ENCODE measurements at regions not wholly inside any gene's neighbourhood (a gene's known extent, or its start where the extent isn't known, plus 50 kb on each side); places are given as distances from the start of the nearest gene placed in this dataset.
"Not testable (repeated sequence)": the region's sequence is repeated elsewhere in the genome, so short reads cannot be mapped to it uniquely, and the experiment has no call there.

DNA sequence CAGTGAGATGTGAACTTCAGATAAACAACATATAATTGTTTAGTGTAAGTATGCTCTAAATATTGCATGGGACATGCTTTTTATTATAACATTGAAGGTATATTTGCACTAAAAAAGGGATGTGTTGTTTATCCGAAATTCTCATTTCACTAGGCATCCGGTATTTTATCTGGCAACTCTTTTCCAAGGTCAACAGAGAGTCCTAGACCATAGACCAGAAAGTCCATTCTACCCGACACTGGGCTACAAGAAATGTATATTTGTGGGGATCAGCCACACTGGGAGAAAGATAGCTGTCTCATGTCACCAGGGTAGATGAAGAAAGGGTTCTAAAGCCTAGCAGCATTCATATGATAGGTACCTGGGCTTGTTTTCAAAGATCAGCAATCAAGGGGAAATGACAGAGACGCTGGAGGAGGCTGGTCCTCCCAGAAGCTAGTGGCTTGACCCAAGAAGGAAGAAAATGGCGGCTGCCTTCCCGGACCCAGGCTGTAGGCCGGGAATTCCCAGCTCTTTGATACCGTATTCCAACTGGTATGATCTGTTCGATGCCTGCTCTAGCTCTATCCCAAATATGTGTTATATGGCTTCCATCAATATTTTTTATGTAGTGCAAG, 161.1 kb upstream of the IRF2BP2 start:
- DNase-seq = no peak

DNA sequence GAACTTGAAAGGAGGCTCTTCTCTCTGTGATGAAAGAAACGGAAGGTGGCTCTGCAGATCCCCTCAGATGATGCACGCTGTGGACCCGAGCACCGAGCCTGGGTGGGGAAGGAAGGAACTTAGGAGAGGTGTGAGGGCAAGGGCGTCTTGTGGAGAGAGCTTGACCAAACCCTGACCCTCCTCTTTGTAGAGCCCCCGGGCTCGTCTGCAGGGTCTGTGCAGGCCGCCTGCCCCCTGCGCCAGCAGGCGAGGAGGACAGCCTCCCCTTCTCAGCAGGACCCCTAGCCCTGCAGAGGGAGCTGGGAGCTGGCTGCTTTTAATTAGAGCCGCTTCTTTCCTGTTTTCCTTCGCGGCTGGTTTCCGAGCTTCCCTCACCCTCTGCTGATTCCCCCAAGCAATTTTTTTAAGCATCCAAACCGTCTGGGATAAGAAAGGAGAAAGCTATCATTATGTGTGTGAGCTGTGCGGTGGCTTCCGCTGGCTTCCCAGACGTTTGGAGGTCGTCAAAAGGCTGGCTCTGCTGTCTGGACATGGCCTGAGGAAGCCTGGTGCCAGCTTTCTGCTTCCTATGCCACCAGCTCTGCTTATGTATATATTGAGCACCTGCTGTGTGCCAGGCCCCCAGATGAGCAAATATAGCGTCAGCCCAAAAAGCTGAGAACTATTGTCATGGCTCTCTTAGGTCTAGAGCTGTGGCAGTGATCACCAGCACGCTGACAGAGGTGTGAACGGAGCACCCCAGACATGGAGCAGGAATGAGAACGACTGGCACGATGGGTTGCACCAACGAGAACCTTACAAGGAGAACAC, 160.2 kb upstream of the IRF2BP2 start:
- DNase-seq = no peak

DNA sequence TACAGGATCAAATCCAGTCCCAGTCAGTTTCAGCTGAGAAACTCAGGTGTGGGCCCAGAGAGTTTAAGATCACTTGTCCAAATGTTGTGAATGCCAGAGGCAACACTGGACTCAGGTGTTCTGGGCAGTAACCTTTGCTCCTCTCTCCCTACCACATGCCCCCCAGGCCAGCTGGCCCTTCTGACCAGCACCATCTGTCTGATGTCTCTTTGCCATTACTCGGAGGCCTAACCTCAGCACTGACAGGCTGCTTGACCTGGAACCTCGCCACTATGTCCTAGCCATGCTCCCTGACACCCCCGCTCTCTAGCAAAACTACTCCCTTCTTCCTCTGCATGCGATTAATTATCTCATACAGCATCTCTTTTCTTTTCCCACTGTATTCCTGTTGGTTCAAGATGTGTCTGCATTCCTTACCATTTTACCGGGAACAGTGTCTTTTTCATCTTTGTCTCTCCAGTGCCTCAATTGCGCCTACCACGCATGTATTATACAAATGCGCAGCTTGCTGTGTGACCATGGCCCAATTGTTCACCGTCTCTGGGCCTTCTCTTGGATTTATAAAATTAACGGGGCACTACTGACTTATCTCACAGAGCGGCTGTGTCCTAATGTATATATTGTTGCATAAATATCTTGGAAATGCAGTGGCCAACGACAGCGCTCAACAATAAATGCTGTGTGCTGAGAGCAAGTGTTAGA, 159.5 kb upstream of the IRF2BP2 start:
- DNase-seq = no peak

DNA sequence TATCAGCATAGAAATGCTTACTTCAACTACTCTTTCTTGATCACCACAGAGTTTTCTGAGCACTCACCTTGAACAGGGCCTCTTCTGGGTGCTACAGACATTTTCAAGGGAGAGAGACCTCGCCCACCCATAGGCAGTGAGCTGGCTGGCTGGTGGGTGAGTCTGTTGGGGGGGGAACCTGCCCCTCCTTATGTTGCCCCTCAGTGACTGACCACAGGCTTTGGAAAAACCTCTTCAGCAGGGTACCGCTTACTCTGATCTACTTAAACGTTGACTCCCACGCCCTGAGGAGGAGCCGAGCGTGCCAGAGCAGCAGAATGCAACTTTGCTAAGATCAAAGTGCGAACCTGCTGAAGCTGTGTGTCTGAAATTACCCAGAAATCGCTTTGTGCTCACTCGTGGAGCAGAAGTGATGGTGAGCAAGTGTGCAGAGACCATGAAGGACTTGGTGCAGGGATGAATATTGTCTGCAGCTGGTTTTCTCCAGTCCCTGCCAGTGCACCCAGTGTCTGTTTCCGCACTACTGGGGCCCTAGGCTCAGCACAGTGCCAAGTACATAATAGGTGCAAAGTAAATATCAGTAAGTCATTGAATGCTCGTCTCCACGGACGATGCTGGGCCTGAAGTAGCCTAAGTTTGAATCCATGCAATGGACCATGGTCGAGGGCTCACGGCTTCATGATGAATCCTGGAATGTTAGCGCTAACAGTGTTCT, 158.7 kb upstream of the IRF2BP2 start:
- no peak for DNase-seq

DNA sequence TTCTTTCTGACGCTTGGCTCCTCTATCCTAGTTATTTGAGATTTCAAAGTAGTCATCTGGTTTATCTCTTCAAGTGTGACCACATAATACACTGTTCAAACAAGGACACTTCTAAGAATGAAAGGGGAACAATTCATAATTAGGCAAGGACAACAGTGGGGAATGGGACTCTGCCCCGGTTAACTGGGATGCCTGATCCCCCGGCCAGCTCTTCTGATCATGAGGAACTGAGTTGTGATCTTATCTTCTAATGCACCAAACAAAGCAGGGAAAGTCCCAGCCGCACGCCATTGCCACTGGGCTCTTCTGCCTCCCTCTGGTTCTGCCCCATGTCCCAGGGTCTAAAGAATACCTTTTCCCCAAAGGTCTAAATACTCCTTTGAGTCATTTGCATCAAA, 158.2 kb upstream of the IRF2BP2 start:
- no peak for DNase-seq

DNA sequence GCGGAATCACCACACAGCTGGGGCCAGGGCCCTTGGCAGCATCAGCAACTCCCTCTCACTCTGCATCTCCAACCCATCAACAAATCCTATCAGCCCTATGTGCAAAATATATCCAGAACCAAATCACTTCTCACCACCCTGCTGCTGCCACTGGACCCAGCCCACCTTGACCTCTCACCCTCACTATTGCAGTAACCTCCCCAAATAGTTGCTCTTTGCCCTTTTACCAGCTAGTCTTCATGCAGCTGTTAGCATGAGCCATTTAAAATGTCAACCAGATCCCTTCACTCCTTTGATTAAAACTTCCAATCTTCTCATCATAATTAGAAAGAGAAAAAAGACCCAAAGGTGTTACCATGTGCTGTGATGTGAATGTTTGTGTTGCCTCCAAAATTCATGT, 155.7 kb upstream of the IRF2BP2 start:
- DNase-seq = no peak

DNA sequence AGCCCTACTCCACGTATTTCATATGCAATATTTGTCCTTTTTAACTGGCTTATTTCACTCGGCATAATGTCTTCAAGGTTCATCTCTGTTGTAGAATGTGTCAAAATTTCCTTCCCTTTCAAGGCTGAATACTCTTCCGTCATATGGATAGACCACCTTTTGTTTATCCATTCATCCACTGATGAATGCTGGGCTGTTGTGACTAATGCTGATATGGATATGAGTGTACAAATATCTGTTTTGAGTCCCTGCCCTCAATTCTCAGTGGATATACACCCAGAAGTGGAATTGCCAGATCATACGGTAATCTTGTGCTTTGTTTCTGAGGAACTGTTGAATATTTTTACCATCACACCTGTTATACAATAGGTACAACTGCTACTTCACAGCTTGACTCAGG, 155.2 kb upstream of the IRF2BP2 start:
- no peak for DNase-seq

DNA sequence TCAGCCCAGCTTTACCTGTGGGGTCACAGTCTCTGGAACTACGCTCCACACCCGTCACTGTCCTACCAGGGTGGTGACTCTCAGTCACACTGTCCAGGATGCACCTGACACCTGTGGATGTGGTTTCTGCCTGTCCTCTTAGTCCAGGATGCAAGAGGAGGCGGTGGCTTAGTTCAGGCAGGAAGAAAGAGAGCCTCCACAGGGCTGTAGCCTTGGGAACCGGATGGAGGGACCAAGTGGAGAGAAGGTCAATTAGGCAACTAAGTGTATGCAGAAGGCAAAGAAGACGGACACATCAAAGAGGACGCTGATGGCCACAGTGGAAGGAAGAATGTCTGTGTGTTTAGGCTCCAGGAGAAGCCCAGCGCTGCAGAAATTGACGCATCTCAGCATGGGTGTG, 153.9 kb upstream of the IRF2BP2 start:
- no peak for DNase-seq

DNA sequence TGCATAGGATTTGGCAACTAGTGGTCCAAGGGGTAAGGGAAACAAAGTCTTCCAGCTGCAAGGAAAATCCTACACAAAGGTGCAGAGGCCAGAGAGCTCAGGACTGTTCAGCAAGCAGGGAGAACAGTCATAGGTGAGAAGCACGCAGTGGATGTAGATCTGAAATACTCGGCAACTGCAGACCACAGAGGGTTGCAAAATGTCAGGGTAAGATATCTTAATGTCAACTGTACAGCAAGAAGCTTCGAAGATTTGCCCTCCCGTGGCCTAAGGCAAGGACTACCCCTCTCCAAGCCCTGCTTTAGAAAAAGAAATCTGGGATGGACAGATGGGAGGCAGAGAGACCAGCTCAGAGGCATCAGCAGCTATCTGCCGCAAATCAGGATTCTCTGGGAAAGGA, 153.4 kb upstream of the IRF2BP2 start:
- no peak for DNase-seq

DNA sequence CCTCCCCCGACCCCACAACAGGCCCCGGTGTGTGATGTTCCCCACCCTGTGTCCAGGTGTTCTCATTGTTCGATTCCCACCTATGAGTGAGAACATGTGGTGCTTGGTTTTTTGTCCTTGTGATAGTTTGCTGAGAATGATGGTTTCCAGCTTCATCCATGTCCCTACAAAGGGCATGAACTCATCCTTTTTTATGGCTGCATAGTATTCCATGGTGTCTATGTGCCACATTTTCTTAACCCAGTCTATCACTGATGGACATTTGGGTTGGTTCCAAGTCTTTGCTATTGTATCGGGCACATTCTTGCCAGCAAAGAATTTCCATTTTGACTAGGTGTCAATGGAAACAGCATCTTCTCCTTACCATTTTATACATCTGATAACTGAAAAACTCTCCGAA, 152.1 kb upstream of the IRF2BP2 start:
- DNase-seq = not testable (repeated sequence)

DNA sequence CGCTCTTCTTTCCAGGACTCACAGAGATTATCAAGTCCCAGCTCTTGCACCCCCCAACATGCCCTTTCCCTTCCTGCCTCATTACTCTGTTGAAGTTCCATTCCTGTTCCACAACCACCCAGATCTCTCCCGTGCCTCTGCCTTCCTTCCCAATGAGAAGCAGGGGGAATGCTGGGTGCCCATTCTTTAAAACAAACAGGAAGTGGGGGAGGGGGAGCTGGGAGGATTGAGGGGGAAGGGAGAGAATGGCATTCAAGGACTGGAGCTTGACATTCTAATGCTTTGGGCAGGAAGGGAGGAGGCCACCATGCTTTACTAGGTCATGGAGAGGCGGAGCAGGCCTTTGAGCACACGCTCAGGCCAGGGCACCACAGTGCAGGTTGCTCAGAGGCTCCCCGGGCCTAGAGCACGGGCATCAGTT, 150.3 kb upstream of the IRF2BP2 start:
- DNase-seq = no peak

DNA sequence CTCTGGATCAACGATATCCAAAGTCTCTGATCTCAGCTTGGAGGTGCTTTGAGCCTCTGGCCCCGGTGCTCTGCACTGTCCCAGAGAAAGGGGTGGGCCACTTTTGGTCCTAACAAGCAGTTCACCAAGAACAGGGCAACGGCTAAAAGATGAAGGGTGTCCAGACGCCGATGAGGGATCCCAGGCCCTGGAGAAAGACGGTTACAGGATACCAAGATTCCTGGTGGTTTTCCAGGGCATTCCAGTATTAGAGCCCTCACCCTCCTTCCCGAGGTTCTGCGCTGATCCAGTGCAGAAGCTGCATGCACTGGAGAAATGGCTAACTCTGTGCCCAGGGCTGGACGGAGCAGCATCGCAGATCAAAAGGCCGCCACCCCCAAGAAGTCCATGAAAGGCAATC, 149.9 kb upstream of the IRF2BP2 start:
- no peak for DNase-seq

DNA sequence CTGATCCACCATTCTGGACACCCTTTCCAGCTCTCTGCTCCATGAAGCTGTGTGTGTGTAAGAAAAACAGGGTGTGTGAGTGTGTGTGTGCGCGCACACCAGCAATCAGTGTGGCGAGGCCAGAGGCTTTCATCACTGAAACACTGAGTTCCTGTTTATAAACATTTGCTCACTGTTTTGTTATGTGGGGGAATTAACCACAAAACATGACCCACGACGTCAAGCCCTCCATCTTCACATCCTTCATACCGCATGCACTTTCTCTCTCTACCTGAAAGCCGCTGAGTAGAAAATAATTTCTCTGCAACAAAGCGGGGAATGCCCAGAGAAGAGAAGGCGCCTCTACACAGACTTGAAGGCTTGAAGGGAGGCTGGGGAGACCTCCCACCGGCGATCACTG, 148.9 kb upstream of the IRF2BP2 start:
- DNase-seq = peak; percentile 23

DNA sequence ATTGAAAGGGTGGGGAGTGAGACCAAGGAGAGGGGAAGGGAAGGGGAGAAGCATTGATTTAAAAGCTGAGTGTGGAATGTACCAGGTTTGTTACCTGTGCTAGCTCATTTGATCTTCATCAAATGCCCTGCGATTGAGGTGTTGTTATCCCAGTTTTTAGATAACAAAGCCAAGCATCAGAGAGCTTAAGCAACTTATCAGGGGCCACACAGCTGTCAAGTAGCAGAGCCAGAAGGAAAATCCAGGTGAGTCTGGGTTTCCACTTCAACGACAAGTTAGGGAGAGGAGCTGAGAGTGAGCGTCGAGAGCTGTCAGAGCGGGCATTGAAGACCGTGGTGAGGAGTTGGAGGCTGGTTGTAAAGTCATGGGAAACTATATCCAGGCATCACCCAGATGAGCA, 146.9 kb upstream of the IRF2BP2 start:
- DNase-seq = no peak

DNA sequence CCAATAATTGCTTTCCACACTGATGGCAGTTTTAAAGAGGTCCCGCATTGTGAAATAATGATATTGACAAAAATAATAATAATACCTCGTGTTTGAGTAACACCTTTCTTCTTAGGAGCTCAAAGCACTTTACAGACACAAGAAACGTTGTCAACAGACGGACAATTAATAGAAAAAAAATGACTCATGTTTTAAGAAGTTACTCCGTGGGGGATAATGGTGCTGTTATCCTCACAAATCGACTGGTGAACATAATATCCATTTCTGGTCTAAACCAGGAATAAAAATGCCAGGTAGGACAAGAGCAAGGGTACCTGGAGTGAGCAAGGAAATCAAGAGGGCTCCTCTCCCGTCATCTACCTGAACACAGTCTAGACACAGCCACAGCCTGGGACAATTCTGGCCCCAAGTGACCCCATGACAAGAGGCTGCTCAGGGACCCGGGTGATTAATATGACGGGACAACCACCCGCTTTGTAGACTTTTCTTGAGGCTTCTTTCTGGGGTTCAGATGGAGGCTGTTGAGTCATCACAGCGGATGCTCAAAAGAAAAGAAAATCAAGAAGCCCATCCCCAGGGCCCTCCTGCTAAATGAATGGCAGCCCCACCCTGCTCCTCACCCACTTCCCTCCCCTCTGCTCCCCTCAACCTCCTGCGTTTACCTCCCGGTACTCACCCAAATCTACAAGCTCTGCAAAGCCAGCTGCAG, 146.2 kb upstream of the IRF2BP2 start:
- DNase-seq = no peak

DNA sequence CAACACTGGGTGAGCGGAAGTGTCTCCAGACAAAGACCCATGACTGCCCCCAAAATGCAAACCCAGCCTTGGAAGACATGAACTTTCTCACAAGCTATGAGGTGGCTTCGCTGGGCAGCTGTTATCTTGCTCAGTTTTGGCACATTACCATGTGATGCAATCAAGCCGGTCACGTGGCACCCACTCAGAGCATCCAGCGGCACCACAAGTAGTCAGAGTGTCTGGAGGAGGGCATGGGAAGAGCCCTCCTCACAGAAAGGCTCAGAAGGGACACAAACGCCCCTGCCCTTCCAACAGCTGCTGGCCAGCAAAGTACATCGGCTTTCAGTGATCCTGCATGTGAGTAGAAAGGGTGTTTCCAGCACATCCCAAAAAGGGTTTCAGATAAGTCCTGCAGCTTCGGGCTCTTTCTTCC, 145.5 kb upstream of the IRF2BP2 start:
- no peak for DNase-seq

DNA sequence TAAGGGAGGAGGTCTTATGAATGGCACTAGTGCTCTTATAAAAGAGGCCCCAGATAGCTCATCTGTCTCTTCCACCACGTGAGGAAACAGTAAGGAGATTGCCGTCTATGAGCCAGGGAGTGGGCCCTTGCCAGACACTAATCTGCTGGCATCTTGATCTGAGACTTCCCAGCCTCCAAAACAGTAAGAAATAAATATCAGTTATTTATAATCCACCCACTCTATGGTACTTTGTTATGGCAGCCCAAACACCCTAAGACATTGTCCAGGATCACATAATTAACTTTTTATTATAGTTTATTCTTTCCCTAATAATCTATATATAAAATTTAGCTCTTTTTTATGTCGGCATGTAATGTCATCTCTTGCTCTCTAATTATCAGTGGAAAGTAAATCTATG, 144.0 kb upstream of the IRF2BP2 start:
- DNase-seq = no peak

DNA sequence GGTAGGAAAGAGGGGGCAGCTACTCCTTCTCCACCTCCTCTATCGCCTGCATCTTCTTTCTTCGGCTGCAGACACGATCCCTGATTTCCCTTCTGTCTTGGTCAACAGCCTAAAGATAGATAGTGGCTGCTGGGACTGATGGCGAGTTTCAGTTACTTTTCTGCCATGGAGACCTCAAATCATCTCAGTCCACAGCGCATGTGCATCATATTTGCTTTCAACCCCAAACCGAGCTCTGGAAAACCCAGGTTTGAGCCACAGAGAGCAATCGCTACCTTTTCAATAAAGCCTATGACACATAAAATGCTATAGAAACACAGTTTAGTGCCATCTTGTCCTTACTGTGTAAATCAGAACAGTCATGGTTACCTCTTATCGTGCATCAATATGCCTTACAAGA, 142.9 kb upstream of the IRF2BP2 start:
- DNase-seq = no peak

DNA sequence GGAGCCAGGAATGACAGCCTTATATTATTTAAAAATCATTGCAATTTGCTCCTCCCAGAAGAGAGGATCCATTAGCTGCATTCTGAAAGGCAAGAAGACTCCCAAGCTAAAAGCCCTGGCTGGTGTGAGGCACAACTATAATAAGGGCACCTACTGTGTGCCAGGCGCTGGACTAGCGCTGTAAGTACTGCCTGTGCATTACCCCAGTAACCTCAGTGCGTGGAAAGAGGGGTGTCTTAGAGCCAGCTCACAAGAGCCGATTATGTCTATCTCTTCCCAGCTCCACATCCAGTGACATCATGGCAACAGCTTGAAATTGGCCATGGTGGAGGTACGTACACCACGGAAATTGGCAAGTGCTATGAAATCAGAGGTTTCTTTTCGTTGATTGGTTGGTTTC, 141.7 kb upstream of the IRF2BP2 start:
- no peak for DNase-seq

DNA sequence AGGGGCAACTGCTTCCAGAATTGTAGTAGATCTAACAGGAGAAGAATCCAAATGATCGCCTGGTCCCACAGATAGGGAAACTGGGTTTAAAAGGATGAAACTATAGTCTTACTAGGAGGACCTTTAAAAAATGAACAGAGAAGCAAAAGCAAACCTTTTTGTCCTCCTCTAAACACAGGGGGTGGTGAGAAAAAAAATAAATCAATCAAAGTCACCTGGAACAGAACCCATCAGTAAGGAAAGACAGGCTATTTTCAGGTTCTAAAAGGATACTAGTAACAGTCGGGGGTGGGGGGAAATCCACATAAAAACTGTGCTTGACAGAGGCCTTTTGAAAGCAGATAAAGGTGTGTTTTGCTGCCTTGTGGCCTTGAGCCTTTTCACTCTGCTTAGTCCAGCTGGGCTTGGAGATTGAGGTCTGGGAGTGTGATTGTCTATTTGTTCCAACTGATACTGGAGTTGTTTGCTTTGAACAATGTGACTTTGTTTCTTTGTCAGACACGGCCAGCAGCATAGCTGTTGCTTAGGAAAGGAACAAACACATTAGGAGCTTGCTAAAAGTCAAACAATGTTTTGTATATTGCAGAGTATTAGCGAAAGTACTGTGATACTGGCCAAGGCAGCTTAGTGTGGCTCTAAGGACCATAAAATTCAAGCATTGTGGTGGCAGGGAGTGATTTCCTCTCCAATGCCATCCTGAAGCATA, 141.1 kb upstream of the IRF2BP2 start:
- no peak for DNase-seq

DNA sequence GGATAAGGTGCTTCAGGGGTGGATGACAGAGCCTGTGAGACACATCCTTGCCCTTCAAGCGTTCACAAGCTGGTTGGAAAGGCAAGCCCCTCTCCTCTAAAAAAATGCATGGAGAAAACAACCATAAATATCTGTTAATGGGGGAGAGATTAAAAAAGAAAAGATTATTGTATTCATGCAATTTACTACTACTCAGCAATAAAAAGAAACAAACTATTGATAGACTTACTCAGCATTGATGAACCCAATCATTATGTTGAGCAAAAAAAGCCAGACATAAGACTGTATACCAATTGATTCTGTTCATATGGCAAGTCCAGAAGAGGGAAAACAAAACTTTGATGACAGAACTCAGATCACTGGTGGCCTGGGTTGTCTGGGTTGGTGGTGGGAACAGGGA, 138.7 kb upstream of the IRF2BP2 start:
- no peak for DNase-seq

DNA sequence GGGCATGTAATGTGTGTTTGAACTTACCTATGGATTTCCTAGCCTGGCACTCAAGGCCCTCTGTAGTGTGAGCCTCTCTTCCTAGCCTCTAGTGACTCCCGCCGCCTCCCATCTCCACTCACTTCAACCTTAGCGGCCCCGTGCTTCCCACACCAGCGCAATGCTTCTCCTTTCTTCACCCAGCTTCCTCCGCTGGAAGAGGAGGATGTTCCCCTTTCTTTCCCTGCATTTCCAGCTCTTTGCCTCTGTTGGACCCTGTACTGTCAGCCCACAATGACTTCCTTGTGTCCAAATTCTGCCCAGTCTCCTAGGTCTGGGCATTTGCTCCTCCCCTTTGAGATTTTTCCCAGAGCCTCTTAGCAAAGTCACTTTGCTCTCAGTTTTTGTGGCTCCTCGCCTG, 138.1 kb upstream of the IRF2BP2 start:
- DNase-seq = no peak

Measured in T-helper 9 cell (primary cell).